Amniotic stem cell (primary cell): ENCODE measurements at regions not wholly inside any gene's neighbourhood (a gene's known extent, or its start where the extent isn't known, plus 50 kb on each side); places are given as distances from the start of the nearest gene placed in this dataset.

ENCODE experiments used
- DNase-seq: peaks from one replicate; lab custom pipeline; 2025; lab: John Stamatoyannopoulos, UW

GRCh38 chr11:106331176-106331575 lies 253.7 kb downstream of the AASDHPPT start:
- DNase-seq, result no peak

- DNase-seq, result no peak
Measured at GRCh38 chr11:106333678-106334077, 256.2 kb downstream of the AASDHPPT start.

- DNase-seq, result no peak
Measured at GRCh38 chr11:106344394-106344793, 266.9 kb downstream of the AASDHPPT start.

GRCh38 chr11:106344966-106345365 lies 267.5 kb downstream of the AASDHPPT start:
- DNase-seq, result no peak

- no peak for DNase-seq
Measured at GRCh38 chr11:106353031-106353430, 275.6 kb downstream of the AASDHPPT start.

GRCh38 chr11:106369224-106369623 lies 291.8 kb downstream of the AASDHPPT start:
- DNase-seq, result no peak

GRCh38 chr11:106378513-106379179 lies 301.2 kb downstream of the AASDHPPT start:
- DNase-seq, result no peak

- DNase-seq, result no peak
Measured at GRCh38 chr11:106379265-106379664, 301.8 kb downstream of the AASDHPPT start.

- DNase-seq, result no peak
Measured at GRCh38 chr11:106379712-106380111, 302.2 kb downstream of the AASDHPPT start.

GRCh38 chr11:106381895-106382294 lies 304.4 kb downstream of the AASDHPPT start:
- DNase-seq, result no peak

GRCh38 chr11:106384429-106384828 lies 307.0 kb downstream of the AASDHPPT start:
- DNase-seq, result no peak

GRCh38 chr11:106386519-106386918 lies 309.1 kb downstream of the AASDHPPT start:
- DNase-seq, result no peak

GRCh38 chr11:106389101-106389500 lies 311.6 kb downstream of the AASDHPPT start:
- no peak for DNase-seq

- DNase-seq, result no peak
Measured at GRCh38 chr11:106390078-106390477, 312.6 kb downstream of the AASDHPPT start.

GRCh38 chr11:106391771-106392420 lies 314.4 kb downstream of the AASDHPPT start:
- DNase-seq, result no peak

- DNase-seq, result no peak
Measured at GRCh38 chr11:106395716-106396349, 318.4 kb downstream of the AASDHPPT start.

- no peak for DNase-seq
Measured at GRCh38 chr11:106397787-106398501, 320.5 kb downstream of the AASDHPPT start.

GRCh38 chr11:106398502-106399075 lies 321.1 kb downstream of the AASDHPPT start:
- peak; percentile 23 for DNase-seq

GRCh38 chr11:106399076-106399511 lies 321.6 kb downstream of the AASDHPPT start:
- DNase-seq, result peak; percentile 91

- no peak for DNase-seq
Measured at GRCh38 chr11:106399624-106400023, 322.2 kb downstream of the AASDHPPT start.

- no peak for DNase-seq
Measured at GRCh38 chr11:106400949-106401570, 323.6 kb downstream of the AASDHPPT start.

GRCh38 chr11:106403751-106404150 lies 326.3 kb downstream of the AASDHPPT start:
- no peak for DNase-seq
